ENCODE measurements at regions not wholly inside any gene's neighbourhood (a gene's known extent, or its start where the extent isn't known, plus 50 kb on each side); places are given as distances from the start of the nearest gene placed in this dataset.
"Not testable (repeated sequence)": the region's sequence is repeated elsewhere in the genome, so short reads cannot be mapped to it uniquely, and the experiment has no call there.

DNA sequence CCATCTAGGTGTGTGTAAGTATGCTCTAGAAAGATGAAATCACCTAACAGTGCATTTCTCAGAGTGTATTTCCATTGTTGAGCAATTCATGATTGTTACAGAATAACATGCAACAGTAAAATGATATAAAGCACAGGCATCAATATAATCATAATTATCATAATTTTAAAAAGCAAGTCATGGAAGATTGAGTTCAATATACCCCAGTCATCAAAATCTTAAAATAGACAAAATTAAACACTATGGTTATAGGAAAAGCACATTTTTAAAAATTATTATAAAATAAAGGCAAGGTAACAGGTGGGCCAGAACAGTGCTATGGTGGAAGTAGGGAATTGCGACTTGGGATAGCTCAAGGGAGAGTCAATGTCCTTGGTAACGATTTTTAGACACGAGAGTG, 555.4 kb upstream of the VRK2 start:
- intact Hi-C loops (cut with micrococcal nuclease), result no loop called here

DNA sequence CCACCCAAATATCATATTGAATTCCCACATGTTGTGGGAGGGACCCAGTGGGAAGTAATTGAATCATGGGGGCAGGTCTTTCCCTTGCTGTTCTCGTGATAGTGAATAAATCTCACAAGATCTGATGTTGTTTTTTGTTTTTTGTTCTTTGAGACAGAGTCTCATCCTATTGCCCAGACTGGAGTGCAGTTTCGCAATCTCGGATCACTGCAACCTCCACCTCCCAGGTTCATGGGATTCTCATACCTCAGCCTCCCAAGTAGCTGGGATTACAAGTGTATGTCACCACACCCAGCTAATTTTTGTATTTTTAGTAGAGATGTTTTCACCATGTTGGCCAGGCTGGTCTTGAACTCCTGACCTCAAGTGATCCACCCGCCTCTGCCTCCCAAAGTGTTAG, 552.6 kb upstream of the VRK2 start:
- intact Hi-C loops (cut with micrococcal nuclease), result not testable (repeated sequence)

DNA sequence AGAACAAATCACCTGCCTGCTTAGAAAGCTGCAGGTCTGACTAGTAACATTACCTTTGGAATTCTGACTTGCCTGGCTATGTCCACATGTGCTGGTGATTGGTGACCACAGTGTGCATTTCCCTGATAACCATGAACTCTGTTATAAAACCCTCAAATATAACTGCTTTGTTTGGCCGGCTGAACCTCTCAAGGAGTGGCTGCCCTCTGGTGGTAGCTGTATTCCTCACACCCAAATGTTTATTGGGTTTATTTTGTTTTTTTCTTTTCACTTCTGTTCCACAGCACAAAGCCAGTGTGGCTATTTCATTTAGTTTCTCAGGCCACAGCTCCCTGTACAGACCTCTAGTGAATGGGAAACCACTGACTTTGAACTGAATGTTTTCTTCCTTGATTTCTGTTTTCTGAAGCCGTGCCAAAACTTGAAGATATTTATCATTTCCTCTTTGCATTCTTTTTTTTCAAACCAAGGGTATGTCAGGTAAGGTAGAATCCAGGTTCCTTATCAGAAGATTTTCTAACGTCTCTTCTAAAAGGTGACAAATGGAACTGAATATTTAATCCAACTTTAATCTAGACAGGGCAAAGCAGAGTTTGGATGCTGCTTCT, 549.0 kb upstream of the VRK2 start:
- intact Hi-C loops (cut with micrococcal nuclease), result no loop called here

- intact Hi-C loops (cut with micrococcal nuclease), result no loop called here
These were observed 541.8 kb upstream of the VRK2 start for GRCh38 chr2:57504787-57505186.

DNA sequence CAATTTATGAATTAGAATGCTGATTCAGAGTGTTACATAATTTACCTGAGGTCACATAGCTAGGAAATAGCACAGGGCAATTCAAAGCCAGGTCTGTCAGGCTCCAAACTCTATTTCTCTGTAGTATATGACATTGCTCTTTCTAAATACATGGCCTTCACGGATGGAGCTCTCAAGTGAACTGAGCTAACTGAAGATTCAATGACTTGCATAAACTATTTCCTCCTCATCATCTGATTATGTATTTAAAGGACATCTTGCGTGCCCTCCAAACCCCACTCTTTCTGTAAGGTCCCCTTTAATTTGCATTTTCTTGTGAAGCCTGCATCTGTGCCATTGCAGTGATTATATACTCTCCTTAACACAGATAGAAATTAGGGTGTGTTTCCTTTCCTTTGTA, 537.4 kb upstream of the VRK2 start:
- intact Hi-C loops (cut with micrococcal nuclease), result no loop called here

GRCh38 chr2:57510704-57511103, 535.9 kb upstream of the VRK2 start:
- intact Hi-C loops (cut with micrococcal nuclease), result no loop called here

DNA sequence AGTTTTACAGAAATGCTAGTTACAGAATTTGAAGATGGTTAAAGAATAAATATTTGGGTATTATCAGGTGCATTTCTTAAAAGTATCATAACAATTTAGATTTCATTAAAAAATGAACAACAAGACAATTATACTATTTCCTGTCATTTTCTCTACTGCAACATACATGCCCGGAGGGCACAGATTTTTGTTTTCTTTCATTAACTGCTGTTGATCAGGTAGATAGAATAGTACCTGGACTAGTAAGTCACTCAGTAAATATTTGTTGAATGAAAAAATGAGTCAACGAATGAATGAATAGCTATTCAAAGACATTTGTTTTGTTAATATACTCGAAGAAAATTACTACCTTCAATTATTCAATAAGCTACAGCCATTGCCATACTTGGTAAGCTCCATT, 531.2 kb upstream of the VRK2 start:
- intact Hi-C loops (cut with micrococcal nuclease), result loop anchor here (5.0 kb wide), 1 partner anchor 1383 kb away; no protein-coding TSS in a partner anchor

GRCh38 chr2:57516698-57517340, 529.8 kb upstream of the VRK2 start:
- intact Hi-C loops (cut with micrococcal nuclease), result loop anchor here (2.0 to 5.0 kb wide), 3 partner anchors 1332 to 1798 kb away; no protein-coding TSS in a partner anchor

DNA sequence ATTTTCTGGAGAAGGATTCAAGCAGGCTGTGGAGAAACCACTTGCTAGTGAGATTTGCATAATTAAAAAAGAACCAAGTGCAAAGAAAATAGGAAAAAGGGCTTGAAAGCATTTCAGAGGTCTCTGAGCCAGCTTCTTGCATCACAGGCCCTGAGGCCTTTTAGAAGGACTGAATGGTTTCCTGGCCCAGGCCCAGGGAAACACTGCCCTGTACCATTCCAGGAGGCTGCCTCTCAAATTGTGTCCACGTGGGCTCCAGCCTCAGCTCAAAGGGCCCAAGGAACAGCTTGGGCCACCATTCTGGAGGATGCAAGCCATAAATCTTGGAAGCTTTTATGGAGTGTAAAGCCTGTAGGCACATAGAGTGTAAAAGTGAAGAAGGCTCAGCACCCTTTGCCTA, 523.3 kb upstream of the VRK2 start:
- intact Hi-C loops (cut with micrococcal nuclease), result no loop called here

DNA sequence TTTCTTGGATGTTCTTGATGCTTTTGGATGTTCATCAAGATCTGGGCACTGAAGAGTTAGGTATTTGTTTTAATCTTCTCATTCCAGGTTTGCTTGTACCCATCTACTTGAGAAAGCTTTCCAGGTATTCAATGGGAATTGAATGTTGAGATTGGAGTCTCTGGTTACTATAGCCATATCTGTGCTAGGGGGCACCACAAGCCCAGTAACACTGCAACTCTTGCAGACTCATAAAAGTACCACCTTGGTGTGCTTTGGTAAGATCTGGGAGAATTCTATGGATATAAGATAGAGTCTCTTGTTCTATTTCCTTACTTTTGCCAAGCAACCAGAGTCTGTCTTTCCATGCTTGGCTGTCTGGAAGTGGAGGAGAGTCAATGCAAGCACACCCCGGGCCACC, 518.9 kb upstream of the VRK2 start:
- intact Hi-C loops (cut with micrococcal nuclease), result no loop called here

DNA sequence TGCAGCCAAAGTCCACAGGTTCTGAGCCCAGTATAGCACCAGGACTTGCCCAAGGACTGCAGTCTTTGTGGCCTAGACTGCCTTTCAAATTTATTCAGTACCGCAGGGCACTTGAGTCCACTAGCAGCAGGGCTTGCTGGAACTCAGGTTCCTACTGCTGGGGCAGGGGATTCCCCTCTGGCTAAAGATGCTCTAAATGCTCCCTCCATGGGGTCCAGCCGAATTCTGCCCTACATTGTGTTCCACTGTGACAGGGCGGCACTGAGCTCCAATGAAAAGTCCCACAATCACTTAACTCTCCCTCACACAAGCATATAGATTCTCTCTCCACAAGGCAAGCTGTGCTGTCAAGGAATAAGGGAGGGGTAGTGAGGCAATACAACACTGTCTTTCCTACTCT, 518.1 kb upstream of the VRK2 start:
- intact Hi-C loops (cut with micrococcal nuclease), result no loop called here

DNA sequence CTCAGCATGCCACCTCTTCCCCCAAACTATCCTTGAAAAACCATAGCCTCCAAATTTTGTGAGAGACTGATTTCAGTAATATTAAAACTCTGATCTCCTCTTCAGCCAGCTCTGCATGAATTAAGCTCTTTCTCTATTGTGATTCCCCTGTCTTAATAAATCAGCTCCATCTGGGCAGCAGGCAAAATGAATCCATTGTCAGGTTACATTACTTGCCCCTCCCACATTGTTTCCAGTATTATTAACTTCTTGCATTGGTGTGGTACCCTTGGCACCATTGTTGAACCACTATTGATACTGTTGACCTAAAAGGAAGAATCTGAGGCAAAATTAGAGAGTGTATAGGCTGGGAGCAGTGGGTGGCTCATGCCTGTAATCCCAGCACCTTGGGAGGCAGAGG, 512.2 kb upstream of the VRK2 start:
- intact Hi-C loops (cut with micrococcal nuclease), result no loop called here

GRCh38 chr2:57536535-57537231, 509.9 kb upstream of the VRK2 start:
- intact Hi-C loops (cut with micrococcal nuclease), result no loop called here

GRCh38 chr2:57539761-57540160, 506.8 kb upstream of the VRK2 start:
- intact Hi-C loops (cut with micrococcal nuclease), result no loop called here

DNA sequence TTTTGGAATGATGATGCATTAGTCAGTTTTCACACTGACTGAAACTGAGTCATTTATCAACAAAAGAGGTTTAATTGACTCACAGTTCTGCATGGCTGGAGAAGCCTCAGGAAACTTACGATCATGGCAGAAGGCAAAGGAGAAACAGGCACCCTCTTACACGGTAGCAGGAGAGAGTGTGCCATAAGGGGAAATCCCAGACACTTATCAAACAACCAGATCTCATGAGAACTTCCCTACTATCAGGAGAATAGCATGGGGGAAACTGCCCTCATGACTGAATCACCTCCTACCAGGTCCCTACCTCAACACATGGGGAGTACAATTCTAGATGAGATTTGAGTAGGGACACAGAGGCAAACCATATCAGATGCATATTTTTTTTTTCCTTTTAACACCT, 504.5 kb upstream of the VRK2 start:
- intact Hi-C loops (cut with micrococcal nuclease), result no loop called here

DNA sequence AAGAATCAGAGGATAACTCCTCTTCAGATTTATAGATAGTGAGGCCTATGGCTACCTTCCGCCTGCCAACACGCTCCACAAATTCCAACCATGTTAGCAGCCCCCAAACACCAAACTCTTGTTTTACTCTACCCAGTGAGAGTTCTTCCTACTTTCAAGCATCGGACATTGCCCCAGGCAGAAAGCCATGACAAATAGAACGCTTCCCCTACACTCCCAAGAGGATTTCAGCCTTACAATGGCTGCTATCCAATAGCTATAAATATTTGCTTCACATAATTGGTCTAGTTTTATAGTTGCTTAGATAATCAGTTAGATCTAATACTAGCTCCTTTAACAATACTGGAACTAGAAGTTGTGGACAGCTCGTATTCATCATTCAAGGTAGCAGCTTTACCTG, 503.4 kb upstream of the VRK2 start:
- intact Hi-C loops (cut with micrococcal nuclease), result no loop called here

- intact Hi-C loops (cut with micrococcal nuclease), result no loop called here
These were observed 502.0 kb upstream of the VRK2 start for GRCh38 chr2:57544624-57545023.

- intact Hi-C loops (cut with micrococcal nuclease), result no loop called here
These were observed 500.1 kb upstream of the VRK2 start for GRCh38 chr2:57546478-57546877.

DNA sequence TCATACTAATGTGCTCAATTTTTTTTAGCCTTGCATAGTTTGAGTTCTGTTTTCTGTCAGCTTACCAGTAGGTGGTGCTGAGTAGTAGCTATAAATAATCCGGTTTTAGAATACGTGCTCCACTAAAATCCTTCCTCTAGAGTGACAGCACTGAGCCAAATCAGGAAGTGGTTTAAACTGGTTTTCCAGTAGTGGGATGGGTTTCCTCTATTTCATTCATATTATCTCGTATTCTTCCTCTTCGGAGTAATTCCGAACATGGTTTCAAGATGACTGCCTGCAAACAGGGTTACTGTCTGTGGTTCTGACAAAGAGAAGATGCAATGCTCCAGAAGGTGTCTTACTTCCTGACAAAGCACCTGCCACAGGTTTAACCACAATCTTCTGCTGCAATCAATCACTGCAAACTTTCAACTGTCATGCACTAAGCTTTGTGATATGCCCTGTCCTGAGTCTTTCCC, 496.9 kb upstream of the VRK2 start:
- intact Hi-C loops (cut with micrococcal nuclease), result no loop called here

DNA sequence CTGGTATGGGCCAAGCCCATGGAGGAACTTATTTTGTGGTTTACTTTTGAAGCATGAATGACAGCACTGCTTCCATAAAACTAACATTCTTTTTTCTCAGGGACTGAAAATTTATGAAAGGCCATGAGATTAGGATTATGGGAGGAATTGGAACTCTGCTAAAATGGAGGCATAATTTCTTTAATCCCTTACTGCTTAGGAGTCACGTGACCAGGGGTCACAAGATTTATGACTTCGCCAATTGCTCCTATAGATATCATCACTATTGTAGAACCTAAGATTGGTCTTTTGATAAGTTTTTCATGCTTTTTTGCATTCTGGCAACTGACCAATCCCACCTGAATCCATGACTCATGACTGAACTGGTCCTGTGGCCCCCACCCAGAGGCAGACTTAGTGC, 495.7 kb upstream of the VRK2 start:
- intact Hi-C loops (cut with micrococcal nuclease), result no loop called here

DNA sequence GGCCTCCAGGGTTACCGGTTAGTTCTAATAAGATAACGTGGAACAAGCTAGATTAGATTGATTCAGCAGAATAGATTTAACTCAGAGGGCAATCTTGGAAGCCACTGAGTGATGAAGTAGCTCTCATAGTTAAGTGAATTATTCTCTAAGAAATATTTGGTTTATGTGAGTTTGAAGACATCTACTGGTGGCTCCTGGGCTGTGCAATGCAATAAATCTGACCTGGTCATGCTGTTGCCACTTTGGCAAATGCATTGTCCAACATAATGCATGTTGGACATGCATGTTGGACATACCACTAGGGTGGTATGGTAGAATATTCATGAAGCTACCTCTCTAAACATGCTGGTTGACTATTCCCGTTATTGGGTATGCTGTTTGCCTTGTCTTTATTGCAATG, 493.7 kb upstream of the VRK2 start:
- intact Hi-C loops (cut with micrococcal nuclease), result no loop called here

- intact Hi-C loops (cut with micrococcal nuclease), result no loop called here
These were observed 492.3 kb upstream of the VRK2 start for GRCh38 chr2:57554348-57554747.

DNA sequence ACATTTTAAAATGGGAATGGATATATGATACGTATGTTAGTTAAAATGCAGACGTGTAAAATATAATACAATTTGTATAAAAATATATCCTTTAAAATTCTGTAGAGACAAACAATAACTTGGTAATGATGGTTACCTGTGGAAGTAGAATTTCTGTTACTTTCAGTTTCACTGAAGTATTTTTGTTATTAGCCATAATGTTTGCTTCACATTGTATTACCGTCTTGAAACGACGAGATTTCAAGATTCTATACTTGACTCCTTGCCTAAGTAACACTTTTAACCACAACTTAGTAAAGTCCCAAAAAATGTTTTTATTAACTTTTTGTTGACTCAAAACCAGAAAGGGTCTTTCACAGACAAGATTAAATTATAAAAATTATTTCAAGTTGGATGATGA, 488.3 kb upstream of the VRK2 start:
- intact Hi-C loops (cut with micrococcal nuclease), result no loop called here
